Stomach (tissue), 4 donors: ENCODE measurements at regions not wholly inside any gene's neighbourhood (a gene's known extent, or its start where the extent isn't known, plus 50 kb on each side); places are given as distances from the start of the nearest gene placed in this dataset.

Experiments used
- CTCF ChIP-seq, 7 experiments: fragments of 450-650 bp in 4 of 7; fragments of 200-600 bp in 3 of 7; sonication (generic) in 3 of 7; IDR thresholded peaks; one replicate each; pipeline ENCODE4 v1.5.1; 2016 to 2019; ENCODE audit warnings: antibody characterized with exemption in 7 of 7, control low read depth in 2 of 7, mild to moderate bottlenecking in 1 of 7
- EP300 ChIP-seq: sonication (generic); formaldehyde crosslinking; IDR thresholded peaks from one replicate; pipeline ENCODE4 v1.6.1; 2017; ENCODE audit warnings: antibody characterized with exemption
- POLR2A ChIP-seq, 4 donors: fragments of 450-650 bp; IDR thresholded peaks; one replicate each; pipeline ENCODE4 v1.6.1; 2016; ENCODE audit warnings: antibody characterized with exemption in 4 of 4, control low read depth in 2 of 4, mild to moderate bottlenecking in 1 of 4, moderate library complexity in 1 of 4

GRCh38 chr4:58357947-58358346, 1247.8 kb upstream of the IGFBP7 start:
- no peak for TF ChIP-seq CTCF (IDR thresholded peaks at IDR 0.05)
- TF ChIP-seq EP300, result no peak
- TF ChIP-seq POLR2A (IDR thresholded peaks at IDR 0.05), result no peak
